GM12892 (cell line): ENCODE measurements at regions not wholly inside any gene's neighbourhood (a gene's known extent, or its start where the extent isn't known, plus 50 kb on each side); places are given as distances from the start of the nearest gene placed in this dataset.

Source experiments
- POLR2A ChIP-seq: IDR thresholded peaks from 2 replicates; pipeline ENCODE4 v1.6.1; 2011; ENCODE audit warnings: low read depth, low read length, control low read depth
- POLR2AphosphoS5 ChIP-seq: IDR thresholded peaks from 2 replicates; pipeline ENCODE4 v1.6.1; 2011; ENCODE audit warnings: low read depth, low read length, control low read depth
- TAF1 ChIP-seq: IDR thresholded peaks from 2 replicates; pipeline ENCODE4 v1.6.1; 2011; ENCODE audit warnings: low read depth, mild to moderate bottlenecking, control low read depth, low read length, borderline replicate concordance

- TF ChIP-seq POLR2A (no peak), TAF1 (no peak), POLR2AphosphoS5 (no peak)
These were observed 452.0 kb downstream of the JRKL start for GRCh38 chr11:96841792-96842191.
